IPS DF 19.7 (cell line): ENCODE measurements at regions not wholly inside any gene's neighbourhood (a gene's known extent, or its start where the extent isn't known, plus 50 kb on each side); places are given as distances from the start of the nearest gene placed in this dataset.
"Not testable (repeated sequence)": the region's sequence is repeated elsewhere in the genome, so short reads cannot be mapped to it uniquely, and the experiment has no call there.

Source experiments
- DNase-seq: peaks from one replicate; pipeline ENCODE4 v3.0.0-alpha.2; 2013; ENCODE audit warnings: low read depth, low spot score

DNA sequence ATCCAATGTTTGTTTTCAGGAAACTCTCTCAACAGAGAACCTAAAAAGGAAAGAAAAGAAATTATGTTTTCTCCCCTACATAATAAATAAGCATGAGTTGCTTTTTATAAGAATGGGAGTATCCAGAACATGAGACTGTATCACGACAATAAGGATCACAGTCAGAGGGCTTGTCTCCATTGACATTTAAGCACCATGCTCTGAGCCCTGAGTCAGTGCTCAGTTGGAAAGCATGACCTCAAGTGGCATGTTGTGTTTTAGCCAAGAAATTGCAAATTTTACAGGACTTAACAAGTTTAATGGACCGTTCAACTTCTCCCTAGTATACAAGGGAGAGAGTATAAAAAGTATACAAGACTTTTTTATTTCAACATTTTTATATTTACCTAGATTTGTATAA lies 431.6 kb downstream of the GJA1 start:
- no peak for DNase-seq

GRCh38 chr6:121868206-121868605 lies 432.8 kb downstream of the GJA1 start:
- no peak for DNase-seq

DNA sequence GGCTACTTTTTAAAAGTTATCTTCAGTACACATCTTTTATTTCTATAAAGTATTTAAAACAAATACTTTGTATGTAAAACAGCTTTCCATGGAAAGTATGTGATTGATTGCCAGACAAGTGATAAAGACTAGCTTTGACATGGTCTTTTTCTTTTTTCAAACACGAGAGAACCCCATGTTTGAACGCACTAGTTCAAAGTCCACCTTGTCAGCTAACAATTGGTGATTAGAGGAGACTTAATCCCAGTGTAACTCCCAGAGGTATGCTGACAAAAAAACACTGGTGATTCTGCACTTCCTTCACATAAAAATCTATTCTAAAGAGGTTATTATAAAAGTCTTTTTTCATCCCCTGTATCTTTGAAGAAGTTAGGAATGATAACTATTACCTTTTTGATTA lies 438.1 kb downstream of the GJA1 start:
- DNase-seq, result no peak

DNA sequence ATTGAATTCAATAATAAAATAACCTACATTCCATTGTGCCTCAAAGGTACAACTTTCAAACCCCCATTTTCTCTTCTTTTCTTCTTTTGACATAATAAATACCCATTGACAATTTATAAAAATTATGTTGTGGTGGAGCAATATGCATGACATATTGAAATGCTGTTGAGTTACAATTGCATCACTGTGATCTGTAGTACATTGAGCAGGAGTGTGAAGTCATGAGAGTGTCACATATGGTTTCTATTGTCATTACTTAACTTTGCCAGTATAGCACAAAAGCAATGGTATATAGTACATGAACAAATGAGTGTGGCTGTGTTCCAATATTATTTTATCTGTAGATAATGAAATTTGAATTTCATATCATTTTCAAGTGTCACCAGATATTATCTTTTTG lies 441.3 kb downstream of the GJA1 start:
- DNase-seq, result no peak

DNA sequence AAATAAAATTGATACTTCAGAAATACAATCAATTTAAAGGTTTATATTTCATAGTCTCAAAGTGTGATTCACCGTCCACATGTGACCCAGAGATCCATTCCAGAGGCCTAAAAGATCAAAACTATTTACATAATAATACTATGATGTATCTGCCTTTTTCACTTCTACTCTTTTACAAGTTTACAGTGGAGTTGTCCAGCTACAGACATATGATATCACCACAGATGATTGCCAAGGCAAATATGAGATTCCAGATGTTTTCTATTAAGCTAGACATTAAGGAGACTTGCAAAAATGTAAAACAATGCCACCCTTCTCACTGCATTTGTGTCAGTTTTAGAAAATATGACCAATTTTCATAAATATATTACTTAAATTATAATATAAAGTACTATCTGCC lies 443.7 kb downstream of the GJA1 start:
- no peak for DNase-seq

GRCh38 chr6:121880831-121881230 lies 445.4 kb downstream of the GJA1 start:
- DNase-seq, result no peak

- DNase-seq, result no peak
Observed at GRCh38 chr6:121881974-121882667, 446.7 kb downstream of the GJA1 start.

DNA sequence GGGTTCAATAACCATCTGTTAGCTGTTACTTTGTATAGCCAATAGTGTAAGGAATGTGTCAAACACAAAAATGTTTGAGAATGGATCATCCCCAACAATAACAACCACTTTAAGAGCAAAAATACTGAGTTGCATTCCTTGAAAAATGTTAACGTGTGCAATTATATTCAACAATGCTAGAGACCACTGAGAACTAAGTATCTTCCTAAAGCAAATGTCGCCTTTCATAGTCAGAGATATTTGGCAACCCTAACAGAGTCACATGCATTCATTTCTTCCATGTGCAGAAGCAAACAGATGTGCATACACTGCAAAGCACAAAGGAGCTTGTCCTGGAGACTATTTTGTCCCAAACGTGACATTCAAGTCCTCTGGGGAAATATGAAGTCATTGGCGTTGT lies 448.6 kb downstream of the GJA1 start:
- no peak for DNase-seq

- no peak for DNase-seq
Observed at GRCh38 chr6:121884620-121885019, 449.2 kb downstream of the GJA1 start.

DNA sequence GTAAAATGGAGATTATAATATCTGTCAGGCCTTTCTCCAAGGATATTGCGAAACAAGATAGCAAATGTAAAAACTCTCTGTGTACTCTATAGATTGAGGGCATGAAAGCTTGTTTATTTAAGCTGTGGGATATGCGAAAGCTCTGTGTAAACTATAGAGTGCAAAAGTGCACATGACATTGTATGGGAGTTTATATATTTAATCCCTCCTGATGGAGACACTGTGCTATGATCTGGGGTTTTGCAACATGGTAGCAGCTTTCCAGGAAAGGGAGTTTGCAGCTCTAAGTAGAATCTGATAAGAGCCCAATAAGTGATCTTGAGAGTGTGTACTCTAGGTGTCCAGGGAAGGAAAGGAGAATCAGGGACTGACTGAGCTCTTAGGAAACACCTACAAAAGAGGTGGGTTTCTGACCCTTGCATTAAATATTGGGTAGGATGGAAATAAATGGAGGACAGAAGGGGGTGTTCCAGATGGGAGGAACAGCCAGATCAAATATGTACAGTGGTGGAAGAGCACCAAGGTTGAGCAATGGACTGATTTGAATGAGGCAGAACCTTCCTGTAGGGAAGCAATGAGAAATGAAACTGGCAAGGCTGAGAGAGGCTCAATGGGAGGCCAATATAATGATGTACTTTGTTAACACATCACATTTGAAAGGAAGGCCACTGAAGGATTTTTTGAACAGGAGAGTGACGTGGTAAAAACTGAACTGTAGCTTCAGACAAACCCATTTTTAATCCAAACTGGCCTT lies 450.1 kb downstream of the GJA1 start:
- DNase-seq, result no peak

DNA sequence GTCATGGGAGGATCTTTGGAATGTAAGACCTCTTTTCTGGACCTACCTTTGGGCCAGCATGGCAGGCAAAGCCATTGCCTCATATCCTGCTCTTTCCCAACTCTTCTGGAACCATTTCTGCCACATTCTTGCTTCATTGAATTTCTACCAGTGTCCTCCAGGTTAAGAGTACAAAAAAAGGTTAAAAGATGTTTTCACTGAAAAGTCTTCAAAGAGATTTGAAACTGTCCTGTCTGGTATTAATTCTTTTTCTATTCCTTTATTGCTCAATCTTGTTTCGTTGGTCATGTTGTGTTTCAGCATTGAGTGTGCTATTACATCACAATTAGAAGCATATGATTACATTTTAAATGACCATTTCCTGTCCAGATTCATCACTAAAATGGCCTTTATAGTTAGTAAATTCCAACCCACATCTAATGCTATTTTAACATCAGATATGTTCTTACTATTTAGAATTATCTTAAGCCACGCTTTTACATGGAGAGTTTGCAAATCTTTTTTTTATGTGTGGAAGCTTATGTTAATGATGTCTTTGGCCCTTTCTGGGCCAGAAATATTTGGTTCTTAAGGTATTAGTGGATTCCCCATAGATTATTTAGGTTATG lies 450.9 kb downstream of the GJA1 start:
- DNase-seq, result no peak

GRCh38 chr6:121887724-121888123 lies 452.3 kb downstream of the GJA1 start:
- DNase-seq, result no peak

DNA sequence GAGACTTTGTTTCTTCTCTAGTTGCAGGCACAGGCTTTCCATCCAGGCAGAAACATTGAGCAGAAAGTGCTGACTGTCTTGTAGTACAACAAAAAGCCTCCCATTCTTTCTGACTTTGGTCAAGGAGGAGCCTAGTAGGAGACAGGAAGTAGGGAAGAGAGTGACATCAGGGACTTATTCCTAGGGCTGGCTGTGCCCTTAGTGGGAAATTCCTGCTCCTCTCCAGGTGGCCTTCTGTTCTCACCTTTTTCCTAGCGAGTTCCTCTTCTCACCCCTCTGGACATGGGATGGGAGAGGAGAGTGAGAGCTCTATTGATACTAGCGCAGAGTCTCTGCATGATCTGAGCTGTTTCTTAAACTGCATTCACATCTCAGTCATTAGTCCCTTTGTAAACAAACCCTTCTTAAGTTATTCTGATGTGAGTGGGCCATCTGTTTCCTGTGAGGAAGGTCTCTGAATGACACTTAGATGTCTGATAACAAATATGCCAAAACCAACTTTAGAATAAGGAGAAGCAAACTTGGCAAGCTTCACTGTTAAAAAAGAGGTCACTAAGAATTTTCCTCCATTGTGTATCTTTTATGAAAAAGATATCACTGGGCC lies 455.0 kb downstream of the GJA1 start:
- DNase-seq, result peak; percentile 12

DNA sequence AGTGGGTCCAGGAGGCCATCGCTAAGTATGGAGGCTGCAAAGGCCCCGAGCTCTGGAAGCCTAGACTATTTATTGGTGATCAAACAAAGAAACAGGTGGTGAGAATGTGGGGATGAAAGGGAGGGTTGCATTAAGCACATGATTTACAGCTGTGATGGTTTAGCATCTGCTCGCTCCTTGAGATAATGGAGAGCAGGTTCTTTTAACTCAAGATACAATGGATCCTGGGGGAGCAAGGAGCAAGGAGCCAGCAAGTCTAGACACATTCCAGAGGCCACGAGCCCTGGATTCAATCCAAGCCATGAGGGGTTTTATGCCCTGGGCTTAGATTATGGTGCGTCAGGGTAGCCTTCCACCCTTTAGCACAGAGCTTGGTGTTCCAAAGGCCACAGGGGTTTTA lies 460.3 kb downstream of the GJA1 start:
- not testable (repeated sequence) for DNase-seq

DNA sequence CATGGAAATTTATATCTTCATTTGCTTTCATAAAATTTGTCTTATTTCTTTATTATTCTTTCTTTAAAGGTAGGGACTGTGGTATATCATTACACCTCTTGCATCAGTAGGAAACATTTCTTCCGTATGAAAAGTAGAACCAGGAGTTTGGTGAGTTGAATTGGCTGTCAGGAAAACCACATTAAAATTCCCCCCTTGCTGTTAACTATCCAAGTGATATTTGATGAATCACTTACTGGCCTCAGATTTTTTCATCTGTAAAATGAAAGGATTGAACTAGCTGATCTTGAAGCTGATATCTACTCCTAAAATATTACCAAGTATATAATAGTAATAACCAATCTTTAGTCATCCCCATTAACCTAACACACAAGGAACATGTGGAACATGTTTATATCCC lies 460.9 kb downstream of the GJA1 start:
- DNase-seq, result no peak

DNA sequence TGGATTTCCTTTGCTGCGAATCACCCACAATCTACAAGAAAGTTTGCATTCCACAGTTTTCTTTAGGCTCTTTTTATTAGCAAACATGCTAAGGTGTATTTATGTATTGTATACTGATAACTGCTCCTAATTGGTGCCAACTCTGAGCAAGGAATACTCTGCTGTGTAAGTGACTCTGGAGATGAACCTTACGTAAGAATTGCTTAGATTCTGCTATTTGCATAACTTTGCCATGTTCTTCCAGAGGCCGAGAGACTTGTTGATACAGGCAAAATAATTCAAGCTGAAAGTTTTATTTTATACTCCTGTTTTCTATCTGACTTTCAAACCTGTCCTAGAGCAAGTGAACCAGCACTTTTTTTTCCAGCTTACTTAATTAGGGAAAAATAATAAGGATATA lies 461.3 kb downstream of the GJA1 start:
- DNase-seq, result no peak

DNA sequence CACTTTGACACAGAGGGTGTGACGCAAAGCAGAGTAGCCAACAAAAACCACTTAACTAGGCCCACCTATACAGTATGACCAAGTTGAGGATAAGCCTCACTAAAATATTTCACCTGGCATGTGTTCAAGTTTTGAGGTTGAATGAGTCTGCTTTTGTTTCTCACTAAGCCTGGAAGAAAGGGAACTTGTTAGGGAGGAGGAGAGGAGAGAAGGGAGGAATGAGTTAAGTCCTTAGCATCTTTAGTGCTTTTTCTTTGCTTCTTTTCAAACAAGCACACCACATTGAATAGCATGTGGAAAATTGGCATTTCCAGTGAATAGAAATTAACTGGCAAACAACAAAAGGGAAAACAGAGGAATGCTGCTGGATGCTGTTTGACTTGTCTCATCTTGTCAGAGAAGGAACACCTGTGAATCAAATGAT lies 461.9 kb downstream of the GJA1 start:
- no peak for DNase-seq

- DNase-seq, result no peak
Observed at GRCh38 chr6:121901432-121901831, 466.0 kb downstream of the GJA1 start.

- DNase-seq, result no peak
Observed at GRCh38 chr6:121904559-121904958, 469.1 kb downstream of the GJA1 start.

- no peak for DNase-seq
Observed at GRCh38 chr6:121912905-121913304, 477.5 kb downstream of the GJA1 start.

GRCh38 chr6:121917263-121917829 lies 481.9 kb downstream of the GJA1 start:
- no peak for DNase-seq
